ENCODE measurements at regions not wholly inside any gene's neighbourhood (a gene's known extent, or its start where the extent isn't known, plus 50 kb on each side); places are given as distances from the start of the nearest gene placed in this dataset.

- TF ChIP-seq CTCF (IDR thresholded peaks at IDR 0.05; ENCODE audit: low read length) (no peak), EZH2 (IDR thresholded peaks at IDR 0.05; ENCODE audit: borderline replicate concordance, low read length) (no peak)
- Histone ChIP-seq H3K9me3 (ENCODE audit: low read length) (no peaks in the 10 kb centered on the region), H3F3A (ENCODE audit: insufficient read depth, low read length) (no peaks in the 10 kb centered on the region), H4K20me1 (ENCODE audit: insufficient read depth, low read length) (no peaks in the 10 kb centered on the region), H3K36me3 (ENCODE audit: insufficient read depth, low read length) (no peaks in the 10 kb centered on the region), H3K4me3 (ENCODE audit: low read depth, low read length, poor library complexity, severe bottlenecking) (no peak overlapping the region), H3K4me2 (ENCODE audit: low read length) (no peak overlapping the region), H3K4me1 (ENCODE audit: insufficient read depth, low read length, severe bottlenecking) (no peaks in the 10 kb centered on the region), H3K27me3 (ENCODE audit: insufficient read depth, low read length) (no peaks in the 10 kb centered on the region), H2AFZ (ENCODE audit: low read length) (no peak overlapping the region), H3K9ac (ENCODE audit: low read length) (no peak overlapping the region), H3K27ac (ENCODE audit: low read depth, low read length, poor library complexity, severe bottlenecking) (no peak overlapping the region), H3K79me2 (ENCODE audit: insufficient read depth, low read length) (no peaks in the 10 kb centered on the region), H3K9me2 (ENCODE audit: low read depth, low read length) (no peaks in the 10 kb centered on the region)
These were observed 628.7 kb downstream of the RPS29 start for GRCh38 chr14:48957486-48957885.

- H3K27ac ChIP-seq (ENCODE audit: low read depth, low read length, poor library complexity, severe bottlenecking) = no peak overlapping the region
- H2AFZ ChIP-seq (ENCODE audit: low read length) = no peak overlapping the region
- no peak for TF ChIP-seq EZH2 (IDR thresholded peaks at IDR 0.05; ENCODE audit: borderline replicate concordance, low read length)
- TF ChIP-seq CTCF (IDR thresholded peaks at IDR 0.05; ENCODE audit: low read length) = no peak
These were observed 630.3 kb downstream of the RPS29 start for GRCh38 chr14:48955857-48956256.

GRCh38 chr14:48954446-48954845 lies 631.7 kb downstream of the RPS29 start:
- no peaks in the 10 kb centered on the region for H3F3A ChIP-seq (ENCODE audit: insufficient read depth, low read length)
- no peaks in the 10 kb centered on the region for H3K4me1 ChIP-seq (ENCODE audit: insufficient read depth, low read length, severe bottlenecking)
- H3K4me3 ChIP-seq (ENCODE audit: low read depth, low read length, poor library complexity, severe bottlenecking) = no peak overlapping the region
- H3K27ac ChIP-seq (ENCODE audit: low read depth, low read length, poor library complexity, severe bottlenecking) = no peak overlapping the region
- TF ChIP-seq EZH2 (IDR thresholded peaks at IDR 0.05; ENCODE audit: borderline replicate concordance, low read length) (no peak), CTCF (IDR thresholded peaks at IDR 0.05; ENCODE audit: low read length) (no peak)
- H3K9ac ChIP-seq (ENCODE audit: low read length) = no peak overlapping the region
- no peaks in the 10 kb centered on the region for H3K36me3 ChIP-seq (ENCODE audit: insufficient read depth, low read length)
- H3K27me3 ChIP-seq (ENCODE audit: insufficient read depth, low read length) = no peaks in the 10 kb centered on the region
- H3K9me2 ChIP-seq (ENCODE audit: low read depth, low read length) = no peaks in the 10 kb centered on the region
- H3K4me2 ChIP-seq (ENCODE audit: low read length) = no peak overlapping the region
- H4K20me1 ChIP-seq (ENCODE audit: insufficient read depth, low read length) = no peaks in the 10 kb centered on the region
- no peaks in the 10 kb centered on the region for H3K79me2 ChIP-seq (ENCODE audit: insufficient read depth, low read length)
- H3K9me3 ChIP-seq (ENCODE audit: low read length) = no peaks in the 10 kb centered on the region
- no peak overlapping the region for H2AFZ ChIP-seq (ENCODE audit: low read length)

More at GRCh38 chr14:48955857-48956256, 630.3 kb downstream of the RPS29 start:
- no peaks in the 10 kb centered on the region for H3K79me2 ChIP-seq (ENCODE audit: insufficient read depth, low read length)
- H3K4me2 ChIP-seq (ENCODE audit: low read length) = no peak overlapping the region
- no peaks in the 10 kb centered on the region for H3K9me3 ChIP-seq (ENCODE audit: low read length)
- H4K20me1 ChIP-seq (ENCODE audit: insufficient read depth, low read length) = no peaks in the 10 kb centered on the region
- H3F3A ChIP-seq (ENCODE audit: insufficient read depth, low read length) = no peaks in the 10 kb centered on the region
- H3K36me3 ChIP-seq (ENCODE audit: insufficient read depth, low read length) = no peaks in the 10 kb centered on the region
- H3K27me3 ChIP-seq (ENCODE audit: insufficient read depth, low read length) = no peaks in the 10 kb centered on the region
- H3K4me1 ChIP-seq (ENCODE audit: insufficient read depth, low read length, severe bottlenecking) = no peaks in the 10 kb centered on the region
- no peak overlapping the region for H3K9ac ChIP-seq (ENCODE audit: low read length)
- no peak overlapping the region for H3K4me3 ChIP-seq (ENCODE audit: low read depth, low read length, poor library complexity, severe bottlenecking)
- H3K9me2 ChIP-seq (ENCODE audit: low read depth, low read length) = no peaks in the 10 kb centered on the region
